Lower leg skin (tissue), 4 donors: ENCODE measurements at regions not wholly inside any gene's neighbourhood (a gene's known extent, or its start where the extent isn't known, plus 50 kb on each side); places are given as distances from the start of the nearest gene placed in this dataset.

ENCODE experiments used
- DNase-seq, 2 donors: peaks; one replicate each; pipeline ENCODE4 v3.0.0-alpha.2; 2019; ENCODE audit warnings: low spot score in 2 of 2
- H3K4me3 ChIP-seq: fragments of 200-600 bp; sonication (generic); 2 replicates; pipeline ENCODE4 v1.5.1; 2017; ENCODE audit warnings: mild to moderate bottlenecking, low read depth; ENCODE audit not compliant: poor library complexity, severe bottlenecking
- CTCF ChIP-seq, 3 donors: fragments of 450-650 bp; IDR thresholded peaks; one replicate each; pipeline ENCODE4 v1.5.1; 2016; ENCODE audit warnings: antibody characterized with exemption in 3 of 3, mild to moderate bottlenecking in 3 of 3, moderate library complexity in 2 of 3
- POLR2A ChIP-seq, 2 donors: fragments of 450-650 bp; IDR thresholded peaks; one replicate each; pipeline ENCODE4 v1.6.1; 2016 to 2017; ENCODE audit warnings: antibody characterized with exemption in 2 of 2, mild to moderate bottlenecking in 1 of 2, moderate library complexity in 1 of 2
- WGBS, 2 donors: methylation state at CpG; one replicate each; pipeline ENCODE4 v1.1.5; 2018; 5-methylcytosine and 5-hydroxymethylcytosine counted together
- intact Hi-C: fragments of 100-400 bp; cut with DNase I; formaldehyde crosslinking; loops from one replicate; pipeline ENCODE4 v1.15.0; 2023; ENCODE audit warnings: low total_unique reads

- intact Hi-C loops = no loop called here
- H3K4me3 ChIP-seq = no peak overlapping the region
- no peak for DNase-seq
- WGBS, 2 donors = 60 to 76% methylated on average over 2 of the region's 2 CpGs
- TF ChIP-seq POLR2A (IDR thresholded peaks at IDR 0.05) = no peak
- no peak for TF ChIP-seq CTCF (IDR thresholded peaks at IDR 0.05)
Measured at GRCh38 chr11:98874050-98874449, 146.7 kb upstream of the CNTN5 start.

- intact Hi-C loops = no loop called here
- DNase-seq = no peak
- WGBS, 2 donors = 95 to 96% methylated on average over 1 of the region's 1 CpG
- H3K4me3 ChIP-seq = no peak overlapping the region
- no peak for TF ChIP-seq POLR2A (IDR thresholded peaks at IDR 0.05)
- TF ChIP-seq CTCF (IDR thresholded peaks at IDR 0.05) = no peak
Measured at GRCh38 chr11:98895936-98896335, 124.8 kb upstream of the CNTN5 start.

- no peak for DNase-seq
- intact Hi-C loops = no loop called here
Measured at GRCh38 chr11:98940913-98941312, 79.8 kb upstream of the CNTN5 start.

GRCh38 chr11:98944461-98944860, 76.3 kb upstream of the CNTN5 start:
- TF ChIP-seq POLR2A (IDR thresholded peaks at IDR 0.05) (no peak), CTCF (IDR thresholded peaks at IDR 0.05) (no peak)
- intact Hi-C loops = no loop called here
- WGBS, 2 donors = 86 to 92% methylated on average over 2 of the region's 2 CpGs
- H3K4me3 ChIP-seq = no peak overlapping the region
- DNase-seq = no peak

More at GRCh38 chr11:98940913-98941312, 79.8 kb upstream of the CNTN5 start:
- no peak overlapping the region for H3K4me3 ChIP-seq
- WGBS, 2 donors = 18 to 24% methylated on average over 1 of the region's 1 CpG
- TF ChIP-seq CTCF (IDR thresholded peaks at IDR 0.05) (no peak), POLR2A (IDR thresholded peaks at IDR 0.05) (no peak)

GRCh38 chr11:98952107-98952506, 68.6 kb upstream of the CNTN5 start:
- intact Hi-C loops = no loop called here
- TF ChIP-seq CTCF (IDR thresholded peaks at IDR 0.05) (no peak), POLR2A (IDR thresholded peaks at IDR 0.05) (no peak)
- H3K4me3 ChIP-seq = no peak overlapping the region
- no peak for DNase-seq
- WGBS, 2 donors = 87 to 93% methylated on average over 2 of the region's 2 CpGs

- intact Hi-C loops = no loop called here
- WGBS, 2 donors = 36% methylated on average over 1 of the region's 1 CpG
- DNase-seq = no peak
- TF ChIP-seq CTCF (IDR thresholded peaks at IDR 0.05) (no peak), POLR2A (IDR thresholded peaks at IDR 0.05) (no peak)
- no peak overlapping the region for H3K4me3 ChIP-seq
Measured at GRCh38 chr11:98955551-98955950, 65.2 kb upstream of the CNTN5 start.
